ENCODE measurements at regions not wholly inside any gene's neighbourhood (a gene's known extent, or its start where the extent isn't known, plus 50 kb on each side); places are given as distances from the start of the nearest gene placed in this dataset.

DNA sequence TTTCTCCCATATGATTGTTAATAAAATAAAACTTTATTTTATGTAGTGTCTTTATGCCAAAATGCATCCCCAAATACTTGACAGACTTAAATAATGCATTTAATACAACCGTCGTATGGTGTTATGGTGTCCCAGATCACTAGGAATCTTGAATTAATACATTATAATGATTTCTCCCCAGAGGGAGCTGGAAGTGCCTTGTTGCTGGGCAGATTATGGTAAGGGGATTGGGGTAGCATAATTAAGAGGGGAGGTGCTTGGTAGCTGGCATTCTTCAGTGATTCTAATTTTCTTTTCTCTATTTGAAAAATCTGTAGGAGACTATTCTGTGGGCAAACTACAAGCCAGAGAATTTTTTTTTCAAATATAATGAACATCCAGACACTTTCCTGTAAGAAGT, 1043.7 kb downstream of the ADGRL2 start:
- TF ChIP-seq, protein P1, sequence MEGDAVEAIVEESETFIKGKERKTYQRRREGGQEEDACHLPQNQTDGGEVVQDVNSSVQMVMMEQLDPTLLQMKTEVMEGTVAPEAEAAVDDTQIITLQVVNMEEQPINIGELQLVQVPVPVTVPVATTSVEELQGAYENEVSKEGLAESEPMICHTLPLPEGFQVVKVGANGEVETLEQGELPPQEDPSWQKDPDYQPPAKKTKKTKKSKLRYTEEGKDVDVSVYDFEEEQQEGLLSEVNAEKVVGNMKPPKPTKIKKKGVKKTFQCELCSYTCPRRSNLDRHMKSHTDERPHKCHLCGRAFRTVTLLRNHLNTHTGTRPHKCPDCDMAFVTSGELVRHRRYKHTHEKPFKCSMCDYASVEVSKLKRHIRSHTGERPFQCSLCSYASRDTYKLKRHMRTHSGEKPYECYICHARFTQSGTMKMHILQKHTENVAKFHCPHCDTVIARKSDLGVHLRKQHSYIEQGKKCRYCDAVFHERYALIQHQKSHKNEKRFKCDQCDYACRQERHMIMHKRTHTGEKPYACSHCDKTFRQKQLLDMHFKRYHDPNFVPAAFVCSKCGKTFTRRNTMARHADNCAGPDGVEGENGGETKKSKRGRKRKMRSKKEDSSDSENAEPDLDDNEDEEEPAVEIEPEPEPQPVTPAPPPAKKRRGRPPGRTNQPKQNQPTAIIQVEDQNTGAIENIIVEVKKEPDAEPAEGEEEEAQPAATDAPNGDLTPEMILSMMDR (IDR thresholded peaks at IDR 0.05), result no peak
- no peak for TF ChIP-seq POLR2A (IDR thresholded peaks at IDR 0.05)
- Histone ChIP-seq H3K9me3 (replicated peaks in 1 of 3) (no peaks in the 10 kb centered on the region), H3K27ac (no peak overlapping the region), H3K36me3 (replicated peaks in 1 of 2) (no peaks in the 10 kb centered on the region), H3K4me1 (replicated peaks in 1 of 2) (no peaks in the 10 kb centered on the region), H3K4me3 (no peak overlapping the region), H3K27me3 (no peaks in the 10 kb centered on the region)
- no peak for DNase-seq
- intact Hi-C loops (cut with DNase I), result no loop called here
- WGBS, 4 donors, result 80 to 93% (median 91%) methylated on average over 2 of the region's 2 CpGs

DNA sequence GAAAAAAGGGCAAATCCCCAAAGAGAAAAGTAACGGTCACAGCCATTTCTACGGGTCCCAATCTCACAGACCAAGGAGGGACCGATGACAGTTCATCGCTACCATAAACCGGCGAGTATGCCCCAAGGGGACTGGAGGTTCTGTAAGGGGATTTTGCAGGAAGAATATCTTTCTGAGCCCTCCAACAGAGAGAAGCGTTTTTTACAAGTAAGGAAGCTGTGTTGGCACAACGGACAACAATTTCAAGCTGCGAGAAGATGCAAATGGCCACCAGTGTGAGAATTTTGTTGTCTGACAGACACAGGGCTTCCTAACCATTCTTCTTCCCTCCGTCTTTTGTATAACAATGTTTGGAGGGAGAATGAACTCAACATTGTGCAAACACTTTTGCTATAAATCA, 1043.1 kb downstream of the ADGRL2 start:
- Histone ChIP-seq H3K27ac (no peak overlapping the region), H3K27me3 (no peaks in the 10 kb centered on the region), H3K4me1 (replicated peaks in 1 of 2) (no peaks in the 10 kb centered on the region), H3K36me3 (replicated peaks in 1 of 2) (no peaks in the 10 kb centered on the region), H3K9me3 (replicated peaks in 1 of 3) (no peaks in the 10 kb centered on the region), H3K4me3 (no peak overlapping the region)
- TF ChIP-seq, protein P1 (IDR thresholded peaks at IDR 0.05), result no peak
- no peak for TF ChIP-seq POLR2A (IDR thresholded peaks at IDR 0.05)
- 86 to 93% (median 91%) methylated on average over 10 of the region's 10 CpGs for WGBS, 4 donors
- no peak for DNase-seq
- intact Hi-C loops (cut with DNase I), result no loop called here

DNA sequence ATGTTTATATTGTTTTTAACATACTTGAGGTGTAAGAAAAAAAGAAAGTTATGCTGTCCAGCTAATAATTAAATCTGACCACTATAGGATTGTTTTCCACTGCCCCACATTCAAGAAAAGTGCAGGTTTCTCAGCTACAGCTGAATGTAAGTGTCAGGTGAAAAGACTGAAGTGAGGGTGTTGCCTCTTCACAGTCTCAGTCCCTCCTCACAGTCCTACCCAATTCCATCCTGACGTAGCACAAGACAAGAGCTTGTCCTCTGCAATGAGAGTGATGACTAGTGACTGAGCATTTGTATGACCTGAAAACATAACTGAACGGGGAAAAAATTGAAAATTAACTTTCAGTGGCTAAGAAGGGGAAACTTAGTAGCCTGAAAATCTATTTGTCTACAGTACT, 1039.5 kb downstream of the ADGRL2 start:
- WGBS, 4 donors, result 40 to 60% (median 52%) methylated on average over 2 of the region's 2 CpGs
- no peak for DNase-seq
- Histone ChIP-seq H3K27ac (no peak overlapping the region), H3K4me1 (replicated peaks in 1 of 2) (no peaks in the 10 kb centered on the region), H3K27me3 (no peaks in the 10 kb centered on the region), H3K36me3 (replicated peaks in 1 of 2) (no peaks in the 10 kb centered on the region), H3K4me3 (no peak overlapping the region), H3K9me3 (replicated peaks in 1 of 3) (no peaks in the 10 kb centered on the region)
- TF ChIP-seq POLR2A (IDR thresholded peaks at IDR 0.05), result no peak
- TF ChIP-seq, protein P1 (IDR thresholded peaks at IDR 0.05), result no peak
- intact Hi-C loops (cut with DNase I), result no loop called here

- whole genome bisulfite sequencing, 4 donors, result 82 to 87% (median 83%) methylated on average over 6 of the region's 6 CpGs
- Histone ChIP-seq H3K27ac (no peak overlapping the region), H3K9me3 (replicated peaks in 1 of 3) (no peaks in the 10 kb centered on the region), H3K4me3 (no peak overlapping the region), H3K4me1 (replicated peaks in 1 of 2) (no peaks in the 10 kb centered on the region), H3K27me3 (no peaks in the 10 kb centered on the region), H3K36me3 (replicated peaks in 1 of 2) (no peaks in the 10 kb centered on the region)
- DNase-seq, result no peak
- no peak for TF ChIP-seq POLR2A (IDR thresholded peaks at IDR 0.05)
- TF ChIP-seq, protein P1 (IDR thresholded peaks at IDR 0.05), result no peak
- intact Hi-C loops (cut with DNase I), result no loop called here
These were observed 1037.2 kb downstream of the ADGRL2 start for GRCh38 chr1:82837766-82838465.

Measured in adrenal gland (tissue), 9 donors.